GM21723 (cell line): ENCODE measurements at regions not wholly inside any gene's neighbourhood (a gene's known extent, or its start where the extent isn't known, plus 50 kb on each side); places are given as distances from the start of the nearest gene placed in this dataset.
"Not testable (repeated sequence)": the region's sequence is repeated elsewhere in the genome, so short reads cannot be mapped to it uniquely, and the experiment has no call there.

Experiments
- ATAC-seq: cut with Tn5 transposase; IDR thresholded peaks from one replicate; pipeline ENCODE4 v1.9.1; 2021; ENCODE audit warnings: mild to moderate bottlenecking, moderate library complexity; ENCODE audit not compliant: unreplicated experiment

DNA sequence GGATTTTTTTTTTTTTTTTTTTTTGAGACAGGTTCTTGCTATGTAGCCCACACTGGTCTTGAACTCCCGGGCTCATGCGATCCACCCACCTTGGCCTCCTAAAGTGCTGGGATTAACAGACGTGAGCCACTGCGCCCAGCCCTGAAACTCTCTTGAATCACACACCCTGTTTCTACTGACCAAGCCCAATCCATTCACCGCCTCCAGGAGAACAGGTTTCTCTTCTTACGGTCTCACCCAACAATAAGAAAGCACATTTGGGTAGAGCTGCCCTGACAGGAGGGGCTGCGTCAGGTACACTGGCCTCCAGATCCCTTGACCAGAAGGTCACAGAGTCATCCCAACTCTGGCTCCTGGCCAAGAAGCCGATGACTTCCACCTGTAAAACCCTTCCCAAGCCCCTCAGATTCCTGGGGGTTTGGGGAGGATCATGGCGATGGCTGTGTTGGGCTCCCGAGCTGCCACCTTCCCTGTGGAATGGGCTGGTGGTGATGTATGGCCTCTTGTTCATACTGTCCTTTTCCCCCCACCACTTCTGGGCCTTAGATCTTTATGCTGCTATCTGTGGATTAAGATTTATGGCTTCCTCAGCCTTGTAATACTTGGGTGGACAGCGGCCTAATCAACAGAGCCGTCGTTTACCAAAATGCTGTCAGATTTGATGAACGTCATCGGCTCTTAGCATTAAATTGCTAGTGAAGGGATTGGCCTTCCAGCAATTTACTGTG, 89.1 kb downstream of the KATNIP start:
- no peak for ATAC-seq

- peak; percentile 66 for ATAC-seq
Measured at GRCh38 chr16:27639561-27640276, 89.8 kb downstream of the KATNIP start.

- ATAC-seq: no peak
Measured at GRCh38 chr16:27640277-27640600, 90.3 kb downstream of the KATNIP start.

DNA sequence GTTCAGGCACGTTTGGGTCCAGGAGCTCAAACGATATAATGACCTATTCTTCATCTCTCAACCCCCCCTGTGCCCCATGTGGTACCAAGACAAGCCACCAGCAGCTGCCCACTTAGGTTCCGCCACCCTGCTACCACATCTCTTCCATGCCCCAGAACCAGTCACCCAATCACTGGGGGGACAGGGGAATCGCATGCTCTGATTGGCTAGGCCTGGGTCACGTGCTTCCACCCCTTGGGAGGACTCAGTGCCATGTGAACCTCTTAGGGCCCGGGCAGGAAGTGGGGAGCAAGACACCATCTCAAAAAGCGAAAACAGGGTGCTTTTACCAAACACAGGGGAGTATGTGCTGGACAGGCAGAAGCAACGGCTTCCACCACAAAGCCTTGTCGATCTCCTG, 91.3 kb downstream of the KATNIP start:
- no peak for ATAC-seq

GRCh38 chr16:27641734-27642415, 91.9 kb downstream of the KATNIP start:
- ATAC-seq: not testable (repeated sequence)

GRCh38 chr16:27642756-27643155, 92.8 kb downstream of the KATNIP start:
- ATAC-seq: no peak

DNA sequence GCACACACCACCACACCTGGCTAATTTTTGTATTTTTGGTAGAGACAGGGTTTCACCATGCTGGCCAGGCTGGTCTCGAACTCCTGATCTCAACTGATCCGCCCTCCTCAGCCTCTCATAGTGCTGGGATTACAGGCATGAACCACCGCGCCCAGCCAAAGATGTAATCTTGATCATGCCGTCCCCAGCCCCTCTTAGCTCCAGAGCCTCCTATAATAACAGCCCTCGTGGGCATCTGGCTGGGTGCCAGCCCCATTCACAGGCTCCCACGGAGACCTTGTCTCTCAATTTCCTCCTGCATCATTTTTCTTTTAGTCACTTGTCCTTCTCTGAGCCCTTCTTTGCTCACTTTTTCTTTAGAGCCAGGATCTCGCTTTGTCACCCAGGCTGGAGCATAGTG, 94.2 kb downstream of the KATNIP start:
- no peak for ATAC-seq

GRCh38 chr16:27645396-27645795, 95.5 kb downstream of the KATNIP start:
- ATAC-seq: no peak

DNA sequence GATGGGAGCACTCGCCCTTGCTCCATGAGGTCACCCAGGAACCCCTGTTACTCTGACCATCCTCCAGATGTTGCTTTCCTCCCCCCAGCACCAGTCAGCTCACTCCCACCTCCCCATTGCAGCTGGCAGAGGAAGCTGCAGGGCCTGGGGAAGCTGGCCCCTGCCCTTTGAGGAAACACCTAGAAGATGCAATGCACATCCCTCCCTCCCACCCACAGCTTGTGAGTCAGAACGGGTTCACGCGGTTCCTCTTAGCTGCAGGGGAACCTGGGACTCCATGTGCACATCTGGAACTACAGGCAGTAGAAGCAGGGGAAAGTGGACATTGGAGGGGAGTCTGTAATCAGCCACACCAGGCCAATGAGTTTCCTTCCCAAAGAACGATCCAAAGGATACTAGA, 96.9 kb downstream of the KATNIP start:
- ATAC-seq: no peak

DNA sequence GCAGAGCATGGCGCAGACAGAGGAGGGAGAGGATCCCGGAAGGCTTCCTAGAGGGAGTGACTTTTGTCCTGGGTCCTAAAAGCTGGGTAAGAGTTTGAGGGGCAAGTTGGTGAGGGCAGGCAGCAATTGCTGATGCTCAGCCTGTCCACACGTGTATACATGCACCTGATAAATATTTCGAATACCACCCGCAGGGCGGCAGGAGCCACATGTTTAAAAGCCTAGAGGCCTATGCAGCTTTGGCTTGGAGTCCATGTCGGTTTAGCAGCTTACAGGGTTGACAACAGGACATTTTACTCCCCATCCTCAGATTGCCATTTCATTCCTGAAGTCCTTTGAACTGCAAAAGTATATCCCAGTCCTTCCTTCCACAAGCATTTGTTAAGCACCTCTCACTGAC, 99.1 kb downstream of the KATNIP start:
- ATAC-seq: no peak

GRCh38 chr16:27650073-27650701, 100.2 kb downstream of the KATNIP start:
- ATAC-seq: no peak

DNA sequence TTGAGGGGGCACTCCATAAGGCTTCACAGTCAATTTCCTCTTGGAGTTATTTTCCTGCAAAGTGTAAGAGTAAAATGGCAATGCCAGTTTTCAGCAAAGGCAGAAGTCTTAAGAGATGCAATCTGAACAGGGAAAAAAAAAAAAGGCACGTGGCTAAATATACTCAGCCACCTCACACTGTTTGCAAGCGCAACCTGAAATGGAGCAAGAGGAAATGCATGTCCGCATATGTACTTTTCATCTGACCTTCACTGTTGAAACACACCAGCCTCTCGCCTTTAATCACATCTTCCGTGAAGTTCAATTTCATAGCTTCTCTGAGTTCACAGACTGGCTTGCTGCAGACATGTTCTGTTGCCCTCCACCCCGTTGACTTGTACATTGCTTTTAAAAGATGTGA, 101.4 kb downstream of the KATNIP start:
- no peak for ATAC-seq

DNA sequence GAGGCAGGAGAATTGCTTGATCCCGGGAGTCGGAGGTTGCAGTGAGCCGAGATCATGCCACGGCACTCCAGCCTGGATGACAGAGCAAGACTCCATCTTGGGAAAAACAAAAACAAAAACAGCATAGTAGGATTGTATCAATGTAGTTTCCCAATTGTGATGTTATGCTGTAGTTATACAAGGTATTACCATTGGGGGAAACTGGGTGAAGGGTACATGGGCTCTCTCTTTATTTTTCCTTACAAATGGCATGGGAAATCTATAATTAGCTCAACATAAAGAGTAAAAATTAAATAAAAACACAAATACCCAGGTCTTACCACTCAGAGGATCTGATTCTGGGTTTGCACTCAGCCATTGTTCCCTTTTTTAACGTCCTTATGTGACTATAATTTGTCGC, 107.9 kb downstream of the KATNIP start:
- no peak for ATAC-seq

GRCh38 chr16:27660507-27660906, 110.6 kb downstream of the KATNIP start:
- ATAC-seq: no peak

- not testable (repeated sequence) for ATAC-seq
Measured at GRCh38 chr16:27663235-27663634, 113.3 kb downstream of the KATNIP start.

GRCh38 chr16:27665881-27666280, 115.9 kb downstream of the KATNIP start:
- ATAC-seq: no peak

DNA sequence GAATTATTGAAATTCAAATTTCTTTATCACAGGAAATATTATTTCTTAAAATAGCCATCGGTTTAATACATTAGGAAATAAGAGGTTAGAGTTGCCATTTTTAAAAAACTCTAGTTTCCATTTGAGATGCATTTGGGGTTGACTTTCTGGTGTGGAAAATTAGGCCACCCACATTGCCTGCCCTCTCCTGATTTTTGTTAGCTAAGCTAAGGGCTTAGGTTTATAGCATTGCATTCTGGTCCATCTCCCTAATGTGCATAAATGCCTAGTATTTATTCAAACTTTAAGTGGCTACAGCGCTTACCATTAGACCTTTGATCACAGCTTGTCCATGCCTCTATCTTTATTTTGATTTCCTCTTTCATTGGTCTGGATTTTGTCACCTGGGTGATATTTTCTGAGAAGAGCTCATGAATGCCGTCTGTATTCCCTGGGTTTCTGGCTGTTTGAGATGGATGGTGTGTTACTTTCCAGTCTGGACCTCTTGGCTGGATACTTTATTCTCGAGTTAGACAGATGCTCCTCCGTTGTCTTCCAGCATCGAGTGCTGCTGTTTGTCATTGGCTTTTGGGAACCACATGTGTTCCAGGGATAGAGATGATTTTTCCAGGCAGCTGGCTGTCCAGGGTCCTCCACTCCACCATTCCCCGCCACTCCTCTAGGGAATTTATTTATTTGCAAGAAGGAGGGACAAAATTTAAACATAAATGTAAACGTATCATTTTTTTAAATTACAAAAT, 120.3 kb downstream of the KATNIP start:
- ATAC-seq: no peak

DNA sequence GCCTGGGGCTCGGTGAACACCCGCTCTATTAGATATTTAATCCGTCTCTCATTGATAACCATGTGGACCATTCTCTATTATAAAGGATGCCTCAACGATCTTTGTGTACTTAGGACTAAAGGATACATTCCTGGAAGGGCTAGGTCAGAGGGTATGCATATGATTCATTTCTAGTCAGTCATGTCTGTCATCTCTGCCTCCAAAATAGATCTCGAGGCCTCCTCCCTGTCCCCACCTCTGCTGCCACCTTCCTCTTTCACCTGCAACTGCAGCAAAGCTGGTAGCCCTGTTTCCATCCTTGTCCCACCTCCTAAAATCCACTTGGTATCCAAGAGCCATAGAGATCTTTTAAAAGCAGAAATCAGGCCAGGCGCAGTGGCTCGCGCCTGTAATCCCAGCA, 121.5 kb downstream of the KATNIP start:
- no peak for ATAC-seq

DNA sequence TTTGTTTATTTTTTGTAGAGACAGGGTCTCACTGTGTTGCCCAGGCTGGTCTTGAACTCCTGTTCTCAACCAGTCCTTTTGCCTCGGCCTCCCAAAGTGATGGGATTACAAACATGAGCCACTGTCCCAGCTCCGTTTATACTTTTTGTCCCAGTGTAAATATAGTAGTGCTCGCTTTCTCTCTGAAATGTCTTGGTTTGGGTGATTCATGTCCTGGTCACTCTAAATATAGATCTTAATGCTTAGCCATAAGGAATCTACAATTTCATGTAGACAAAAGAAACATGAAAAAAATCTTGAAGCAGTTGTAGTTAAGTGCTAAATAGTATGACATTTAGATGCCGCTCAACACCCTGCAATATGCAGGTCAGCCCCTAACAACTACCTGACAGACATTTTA, 126.9 kb downstream of the KATNIP start:
- ATAC-seq: no peak

GRCh38 chr16:27677263-27677662, 127.3 kb downstream of the KATNIP start:
- no peak for ATAC-seq

GRCh38 chr16:27678955-27679354, 129.0 kb downstream of the KATNIP start:
- no peak for ATAC-seq
